GM20000 (cell line): ENCODE measurements at regions not wholly inside any gene's neighbourhood (a gene's known extent, or its start where the extent isn't known, plus 50 kb on each side); places are given as distances from the start of the nearest gene placed in this dataset.
A peak's percentile ranks its signal among the peaks of the same experiment; 100 is the strongest.
"Not testable (repeated sequence)": the region's sequence is repeated elsewhere in the genome, so short reads cannot be mapped to it uniquely, and the experiment has no call there.

Experiments used
- DNase-seq: peaks from one replicate; pipeline ENCODE4 v3.0.0; 2012; ENCODE audit warnings: low spot score
- TF ChIP-seq, protein P1 (sequence below): IDR thresholded peaks from 2 replicates; pipeline ENCODE4 v1.5.1; 2012; ENCODE audit warnings: mild to moderate bottlenecking, control low read depth; ENCODE audit errors: extremely low read depth, missing control alignments

DNA sequence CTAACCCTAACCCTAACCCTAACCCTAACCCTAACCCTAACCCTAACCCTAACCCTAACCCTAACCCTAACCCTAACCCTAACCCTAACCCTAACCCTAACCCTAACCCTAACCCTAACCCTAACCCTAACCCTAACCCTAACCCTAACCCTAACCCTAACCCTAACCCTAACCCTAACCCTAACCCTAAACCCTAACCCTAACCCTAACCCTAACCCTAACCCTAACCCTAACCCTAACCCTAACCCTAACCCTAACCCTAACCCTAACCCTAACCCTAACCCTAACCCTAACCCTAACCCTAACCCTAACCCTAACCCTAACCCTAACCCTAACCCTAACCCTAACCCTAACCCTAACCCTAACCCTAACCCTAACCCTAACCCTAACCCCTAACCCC is 80.6 kb upstream of the PLEKHG4B start:
- not testable (repeated sequence) for DNase-seq

DNA sequence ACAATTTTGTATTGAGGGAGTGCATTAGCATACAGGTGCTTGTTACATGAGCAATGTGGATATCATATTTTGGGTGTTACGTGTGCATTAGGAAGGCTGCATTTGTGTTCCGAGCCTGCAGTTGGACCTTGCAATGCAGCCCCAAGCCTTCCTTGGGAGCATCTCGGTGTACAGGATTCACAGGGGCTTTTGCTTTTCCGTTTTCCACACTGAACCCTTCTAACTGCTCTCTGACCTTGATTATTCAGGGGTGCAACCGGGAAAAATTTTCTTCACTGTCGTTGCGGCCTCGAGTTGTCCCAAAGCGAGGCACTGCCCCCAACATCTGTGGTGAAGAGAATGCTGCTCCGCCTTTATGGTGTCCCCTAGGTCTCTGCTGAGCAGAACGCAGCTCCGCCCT is 80.1 kb upstream of the PLEKHG4B start:
- TF ChIP-seq, protein P1, sequence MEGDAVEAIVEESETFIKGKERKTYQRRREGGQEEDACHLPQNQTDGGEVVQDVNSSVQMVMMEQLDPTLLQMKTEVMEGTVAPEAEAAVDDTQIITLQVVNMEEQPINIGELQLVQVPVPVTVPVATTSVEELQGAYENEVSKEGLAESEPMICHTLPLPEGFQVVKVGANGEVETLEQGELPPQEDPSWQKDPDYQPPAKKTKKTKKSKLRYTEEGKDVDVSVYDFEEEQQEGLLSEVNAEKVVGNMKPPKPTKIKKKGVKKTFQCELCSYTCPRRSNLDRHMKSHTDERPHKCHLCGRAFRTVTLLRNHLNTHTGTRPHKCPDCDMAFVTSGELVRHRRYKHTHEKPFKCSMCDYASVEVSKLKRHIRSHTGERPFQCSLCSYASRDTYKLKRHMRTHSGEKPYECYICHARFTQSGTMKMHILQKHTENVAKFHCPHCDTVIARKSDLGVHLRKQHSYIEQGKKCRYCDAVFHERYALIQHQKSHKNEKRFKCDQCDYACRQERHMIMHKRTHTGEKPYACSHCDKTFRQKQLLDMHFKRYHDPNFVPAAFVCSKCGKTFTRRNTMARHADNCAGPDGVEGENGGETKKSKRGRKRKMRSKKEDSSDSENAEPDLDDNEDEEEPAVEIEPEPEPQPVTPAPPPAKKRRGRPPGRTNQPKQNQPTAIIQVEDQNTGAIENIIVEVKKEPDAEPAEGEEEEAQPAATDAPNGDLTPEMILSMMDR = no peak
- peak; percentile 21 for DNase-seq

DNA sequence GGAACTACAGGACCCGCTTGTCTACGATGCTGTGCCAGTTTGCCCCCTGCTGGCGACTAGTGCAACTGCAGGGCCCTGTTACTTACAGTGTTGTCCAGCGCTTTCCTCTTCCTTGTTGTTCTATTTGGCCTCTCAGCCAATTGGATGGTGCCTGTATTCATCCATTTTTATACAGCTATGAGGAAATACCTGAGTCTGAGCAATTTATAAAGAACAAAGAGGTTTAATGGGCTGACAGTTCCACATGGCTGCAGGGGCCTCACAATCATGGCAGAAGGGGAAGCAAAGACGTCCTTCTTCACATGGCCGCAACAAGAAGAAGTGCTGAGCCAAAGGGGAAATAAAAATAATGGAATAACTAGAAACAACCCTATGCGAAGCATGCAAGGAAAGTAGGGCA is 78.7 kb upstream of the PLEKHG4B start:
- DNase-seq = no peak
- TF ChIP-seq, protein P1 = no peak

DNA sequence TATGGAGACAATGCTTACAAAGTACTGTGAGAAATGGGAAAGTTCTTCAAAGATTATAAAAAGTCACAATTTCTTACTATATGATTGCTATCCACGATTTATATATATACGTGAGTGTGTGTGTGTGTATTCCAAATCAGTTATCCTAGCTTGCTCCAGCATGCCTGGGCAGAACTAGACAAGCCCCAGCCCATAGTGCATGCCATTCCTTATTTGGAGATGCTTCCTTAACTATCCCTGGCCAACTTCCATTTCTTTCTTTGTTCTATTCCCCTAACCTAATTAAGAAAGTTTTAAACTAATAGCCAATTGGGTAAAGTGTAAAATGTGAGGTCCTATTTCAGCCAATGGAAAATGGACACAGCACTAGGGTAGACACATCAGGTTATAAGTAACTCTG is 77.3 kb upstream of the PLEKHG4B start:
- DNase-seq = not testable (repeated sequence)

DNA sequence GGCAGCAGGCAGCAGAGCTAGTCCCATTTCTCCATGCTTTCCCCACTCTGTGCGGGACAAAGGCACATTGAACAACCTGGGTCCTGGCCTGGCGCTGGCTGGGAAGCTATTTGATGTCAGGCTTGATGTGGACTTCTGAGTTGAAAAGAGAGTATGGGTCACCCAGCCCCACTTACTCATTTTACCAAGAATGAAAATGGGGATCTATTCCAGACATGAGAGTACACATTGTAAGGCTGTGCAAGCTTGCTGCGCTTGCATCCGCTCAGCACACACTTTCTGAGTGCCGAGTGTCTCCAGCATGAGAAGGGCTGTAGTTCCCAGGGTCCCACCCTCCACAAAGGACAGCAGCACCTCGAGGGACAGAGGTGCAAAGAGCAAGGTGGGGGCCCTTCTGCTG is 71.7 kb upstream of the PLEKHG4B start:
- DNase-seq = not testable (repeated sequence)

DNA sequence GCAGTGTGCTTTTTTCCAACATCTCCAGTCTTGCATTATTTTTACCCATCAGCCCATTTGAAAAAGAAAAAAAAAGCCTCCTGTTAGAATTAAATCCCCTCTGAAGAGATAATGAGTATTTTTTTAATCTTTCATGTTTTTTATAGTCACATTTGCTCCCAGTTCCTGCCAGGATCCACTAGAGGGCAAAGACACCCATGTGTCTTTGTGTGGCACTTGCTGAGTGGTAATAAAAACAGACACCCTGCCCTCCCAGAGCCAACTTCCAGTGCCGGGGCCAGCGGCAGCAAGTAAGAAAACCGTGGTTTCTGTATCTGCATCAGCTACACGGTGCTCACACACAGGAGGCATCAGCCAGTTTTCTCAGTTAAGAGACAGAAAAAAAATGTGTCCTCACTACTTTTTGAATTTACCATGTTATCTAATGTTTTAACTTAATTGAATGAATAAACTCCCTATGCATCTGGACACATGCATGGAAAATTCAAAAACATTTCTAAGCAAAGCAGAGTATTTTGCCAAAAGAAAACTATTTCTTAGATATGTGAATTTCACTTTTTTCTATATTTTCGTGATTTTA is 70.2 kb upstream of the PLEKHG4B start:
- TF ChIP-seq, protein P1 = no peak
- no peak for DNase-seq

DNA sequence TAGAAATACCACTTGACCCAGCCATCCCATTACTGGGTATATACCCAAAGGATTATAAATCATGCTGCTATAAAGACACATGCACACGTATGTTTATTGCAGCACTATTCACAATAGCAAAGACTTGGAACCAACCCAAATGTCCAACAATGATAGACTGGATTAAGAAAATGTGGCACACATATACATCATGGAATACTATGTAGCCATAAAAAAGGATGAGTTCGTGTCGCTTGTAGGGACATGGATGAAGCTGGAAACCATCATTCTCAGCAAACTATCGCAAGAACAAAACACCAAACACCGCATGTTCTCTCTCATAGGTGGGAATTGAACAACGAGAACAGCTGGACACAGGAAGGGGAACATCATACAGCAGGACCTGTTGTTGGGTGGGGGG is 68.1 kb upstream of the PLEKHG4B start:
- DNase-seq = not testable (repeated sequence)

DNA sequence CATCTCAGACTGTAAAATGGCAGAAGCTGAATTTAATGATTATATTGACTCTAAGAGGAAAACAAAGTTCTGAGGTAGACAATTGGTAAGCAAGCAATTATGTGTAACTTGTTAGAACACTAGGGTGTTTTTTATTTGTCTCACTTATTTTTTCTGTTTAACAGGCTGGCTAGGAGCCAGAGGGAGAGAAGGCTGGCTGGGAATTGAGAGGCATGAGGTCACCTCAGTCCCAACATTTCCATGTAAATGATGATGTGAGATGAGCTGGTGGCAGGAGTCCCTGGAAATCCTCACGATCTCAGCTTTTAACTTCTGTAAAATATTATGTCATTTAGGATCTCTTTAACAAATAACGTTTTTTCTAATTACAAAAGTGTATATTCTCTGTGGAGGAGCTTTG is 66.9 kb upstream of the PLEKHG4B start:
- DNase-seq = not testable (repeated sequence)

DNA sequence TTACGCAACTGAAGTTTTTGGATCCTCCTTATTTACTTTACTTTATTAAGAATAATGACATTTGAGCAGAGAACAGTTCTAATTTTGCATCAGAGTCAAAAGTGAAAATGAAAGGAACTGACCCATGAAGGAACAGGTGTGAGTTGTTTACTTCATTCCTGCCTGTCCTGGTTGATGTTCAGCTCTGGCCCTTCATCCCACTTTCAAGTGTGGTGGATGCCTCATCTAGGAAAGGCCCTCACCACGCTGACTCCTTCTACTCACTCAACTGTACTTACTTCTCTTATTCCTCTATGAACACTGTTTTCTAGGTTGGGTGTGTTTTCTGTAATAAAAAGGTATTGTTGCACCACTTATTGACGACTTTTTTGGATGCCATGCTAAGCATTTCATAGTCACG is 61.8 kb upstream of the PLEKHG4B start:
- DNase-seq = no peak
- TF ChIP-seq, protein P1 = no peak

DNA sequence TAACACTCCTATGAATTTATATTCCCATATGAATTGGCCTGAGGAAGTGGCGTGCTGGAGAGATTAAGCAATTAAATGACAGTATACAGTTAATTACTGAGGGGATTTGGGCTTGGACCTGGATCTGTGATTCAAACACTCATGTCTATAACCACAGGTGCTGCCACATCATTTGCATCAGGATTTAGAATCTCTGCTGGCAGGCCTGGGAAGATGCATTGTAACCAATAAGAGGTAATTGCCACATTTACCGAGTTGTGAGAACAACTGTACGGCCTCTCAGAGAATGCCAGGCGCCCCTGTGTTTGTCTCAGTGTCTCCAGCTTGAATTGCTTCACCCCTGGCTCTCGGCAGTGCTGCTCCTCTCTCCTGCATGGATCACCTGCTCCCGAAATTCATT is 61.4 kb upstream of the PLEKHG4B start:
- DNase-seq = not testable (repeated sequence)

DNA sequence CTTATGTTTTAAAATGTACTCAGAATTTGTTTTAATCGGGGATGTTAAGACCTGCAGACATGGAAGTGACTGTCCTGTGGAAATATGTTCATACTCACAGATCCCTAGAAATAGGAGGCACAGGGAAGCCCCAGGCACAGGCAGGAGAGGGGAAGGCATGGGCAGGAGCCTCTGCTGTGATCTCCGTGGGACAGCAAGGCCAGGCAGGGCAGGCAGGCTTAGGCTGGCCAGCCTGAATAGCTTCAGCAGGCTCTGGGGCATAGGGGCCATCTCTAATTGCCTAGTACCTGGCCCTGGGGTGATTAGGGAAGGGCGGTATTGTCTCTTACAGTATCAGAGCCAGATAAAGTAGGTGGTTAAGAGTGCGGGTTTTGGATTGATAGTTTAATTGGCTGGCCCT is 59.8 kb upstream of the PLEKHG4B start:
- TF ChIP-seq, protein P1 = no peak
- DNase-seq = no peak

DNA sequence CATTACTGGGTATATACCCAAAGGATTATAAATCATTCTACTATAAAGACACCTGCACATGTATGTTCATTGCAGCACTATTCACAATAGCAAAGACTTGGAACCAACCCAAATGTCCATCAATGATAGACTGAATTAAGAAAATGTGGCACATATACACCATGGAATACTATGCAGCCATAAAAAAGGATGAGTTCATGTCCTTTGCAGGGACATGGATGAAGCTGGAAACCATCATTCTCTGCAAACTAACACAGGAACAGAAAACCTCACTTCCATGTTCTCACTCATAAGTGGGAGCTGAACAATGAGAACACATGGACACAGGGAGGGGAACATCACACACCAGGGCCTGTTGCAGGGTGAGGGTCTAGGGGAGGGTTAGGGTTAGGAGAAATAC is 56.4 kb upstream of the PLEKHG4B start:
- DNase-seq = not testable (repeated sequence)

DNA sequence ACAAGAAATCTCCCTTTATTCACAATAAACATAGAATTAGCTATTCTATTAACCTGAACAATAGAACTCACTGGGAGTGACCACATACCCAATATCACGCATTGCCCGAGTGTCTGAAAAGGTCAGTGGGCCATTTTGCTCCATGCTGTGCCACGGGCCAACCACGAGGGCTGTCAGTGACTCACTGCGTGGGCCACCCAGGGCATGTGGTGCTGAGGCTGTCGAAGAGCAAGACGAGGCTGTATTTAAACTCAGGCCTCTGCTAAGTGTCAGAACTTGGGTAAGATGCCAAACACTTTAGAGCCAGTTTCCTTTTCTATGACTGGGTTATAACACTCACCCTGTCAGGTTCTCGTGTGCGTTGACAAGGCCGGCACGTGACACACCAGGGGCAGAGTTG is 54.8 kb upstream of the PLEKHG4B start:
- not testable (repeated sequence) for DNase-seq
